LNCaP clone FGC (cell line): ENCODE measurements at regions not wholly inside any gene's neighbourhood (a gene's known extent, or its start where the extent isn't known, plus 50 kb on each side); places are given as distances from the start of the nearest gene placed in this dataset.
"Not testable (repeated sequence)": the region's sequence is repeated elsewhere in the genome, so short reads cannot be mapped to it uniquely, and the experiment has no call there.

Source experiments
- DNase-seq: peaks from one replicate; pipeline ENCODE4 v3.0.0-alpha.2; 2011; ENCODE audit warnings: low read depth
- H3K4me3 ChIP-seq: 2 replicates; pipeline ENCODE4 v1.5.1; 2011; ENCODE audit warnings: mild to moderate bottlenecking, low read depth, low read length, control low read depth
- TF ChIP-seq, protein P1 (sequence below): IDR thresholded peaks from 2 replicates; pipeline ENCODE4 v1.5.1; 2012; ENCODE audit warnings: mild to moderate bottlenecking; ENCODE audit not compliant: control insufficient read depth, insufficient read depth; ENCODE audit errors: extremely low read depth

DNA sequence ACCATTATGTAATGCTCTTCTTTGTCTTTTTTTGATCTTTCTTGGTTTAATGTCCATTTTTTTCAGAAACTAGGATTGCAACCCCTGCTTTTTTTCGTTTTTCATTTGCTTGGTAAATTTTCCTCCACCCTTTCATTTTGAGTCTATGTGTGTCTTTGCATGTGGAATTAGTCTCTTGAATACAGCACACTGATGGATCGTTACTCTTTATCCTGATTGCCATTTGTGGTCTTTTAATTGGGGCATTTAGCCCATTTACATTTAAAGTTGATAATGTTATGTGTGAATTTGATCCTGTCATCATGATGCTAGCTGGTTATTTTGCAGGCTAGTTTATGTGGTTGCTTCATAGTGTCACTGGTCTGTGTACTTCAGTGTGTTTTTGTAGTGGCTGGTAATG, 75.6 kb upstream of the ETV3 start:
- TF ChIP-seq, protein P1, sequence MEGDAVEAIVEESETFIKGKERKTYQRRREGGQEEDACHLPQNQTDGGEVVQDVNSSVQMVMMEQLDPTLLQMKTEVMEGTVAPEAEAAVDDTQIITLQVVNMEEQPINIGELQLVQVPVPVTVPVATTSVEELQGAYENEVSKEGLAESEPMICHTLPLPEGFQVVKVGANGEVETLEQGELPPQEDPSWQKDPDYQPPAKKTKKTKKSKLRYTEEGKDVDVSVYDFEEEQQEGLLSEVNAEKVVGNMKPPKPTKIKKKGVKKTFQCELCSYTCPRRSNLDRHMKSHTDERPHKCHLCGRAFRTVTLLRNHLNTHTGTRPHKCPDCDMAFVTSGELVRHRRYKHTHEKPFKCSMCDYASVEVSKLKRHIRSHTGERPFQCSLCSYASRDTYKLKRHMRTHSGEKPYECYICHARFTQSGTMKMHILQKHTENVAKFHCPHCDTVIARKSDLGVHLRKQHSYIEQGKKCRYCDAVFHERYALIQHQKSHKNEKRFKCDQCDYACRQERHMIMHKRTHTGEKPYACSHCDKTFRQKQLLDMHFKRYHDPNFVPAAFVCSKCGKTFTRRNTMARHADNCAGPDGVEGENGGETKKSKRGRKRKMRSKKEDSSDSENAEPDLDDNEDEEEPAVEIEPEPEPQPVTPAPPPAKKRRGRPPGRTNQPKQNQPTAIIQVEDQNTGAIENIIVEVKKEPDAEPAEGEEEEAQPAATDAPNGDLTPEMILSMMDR: no peak
- no peak overlapping the region for H3K4me3 ChIP-seq
- DNase-seq: no peak

DNA sequence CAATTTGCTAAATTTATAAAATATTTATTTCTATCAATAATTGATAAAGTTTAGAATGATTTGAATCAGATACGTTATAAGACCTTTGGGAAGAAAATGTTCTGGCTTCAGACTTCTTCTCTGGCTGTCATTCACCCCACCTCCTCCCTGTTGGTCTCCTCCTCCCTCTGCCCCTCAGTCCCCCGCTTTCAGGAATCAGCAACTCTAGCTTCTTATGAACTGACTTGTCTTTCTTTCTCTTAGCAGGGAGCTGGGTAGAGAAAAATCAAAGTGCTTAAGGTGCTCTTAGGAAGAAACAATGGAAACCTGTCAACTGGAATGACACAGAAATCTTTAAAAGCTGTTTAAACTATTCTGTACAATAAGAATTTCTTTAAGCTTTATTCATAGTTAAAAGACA, 71.3 kb upstream of the ETV3 start:
- TF ChIP-seq, protein P1: no peak
- no peak overlapping the region for H3K4me3 ChIP-seq
- DNase-seq: no peak

DNA sequence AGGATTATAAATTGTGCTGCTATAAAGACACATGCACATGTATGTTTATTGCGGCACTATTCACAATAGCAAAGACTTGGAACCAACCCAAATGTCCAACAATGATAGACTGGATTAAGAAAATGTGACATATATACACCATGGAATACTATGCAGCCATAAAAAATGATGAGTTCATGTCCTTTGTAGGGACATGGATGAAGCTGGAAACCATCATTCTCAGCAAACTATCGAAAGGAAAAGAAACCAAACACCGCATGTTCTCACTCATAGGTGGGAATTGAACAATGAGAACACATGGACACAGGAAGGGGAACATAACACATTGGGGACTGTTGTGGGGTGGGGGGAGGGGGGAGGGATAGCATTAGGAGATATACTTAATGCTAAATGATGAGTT, 67.8 kb upstream of the ETV3 start:
- not testable (repeated sequence) for DNase-seq, H3K4me3 ChIP-seq

DNA sequence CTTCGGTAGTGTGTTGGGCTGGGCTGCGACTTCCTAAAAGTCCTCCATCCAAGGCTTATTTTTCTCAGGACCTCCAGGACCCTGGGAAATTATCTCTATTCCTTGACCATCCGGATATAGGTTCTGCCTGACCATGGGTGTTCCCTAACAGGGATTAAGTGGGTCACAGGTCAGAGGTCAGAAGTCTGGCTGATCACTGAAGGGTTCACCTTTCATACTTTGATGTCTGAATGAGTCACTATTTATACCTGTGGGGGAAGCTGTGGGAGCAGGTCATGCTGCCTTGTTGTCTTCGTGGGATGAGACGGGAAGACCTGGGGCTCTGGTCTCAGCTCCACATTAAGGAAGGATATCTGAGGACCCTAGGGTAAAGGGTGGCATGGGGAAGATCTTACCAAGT, 65.0 kb upstream of the ETV3 start:
- no peak for DNase-seq
- TF ChIP-seq, protein P1: no peak
- no peak overlapping the region for H3K4me3 ChIP-seq

DNA sequence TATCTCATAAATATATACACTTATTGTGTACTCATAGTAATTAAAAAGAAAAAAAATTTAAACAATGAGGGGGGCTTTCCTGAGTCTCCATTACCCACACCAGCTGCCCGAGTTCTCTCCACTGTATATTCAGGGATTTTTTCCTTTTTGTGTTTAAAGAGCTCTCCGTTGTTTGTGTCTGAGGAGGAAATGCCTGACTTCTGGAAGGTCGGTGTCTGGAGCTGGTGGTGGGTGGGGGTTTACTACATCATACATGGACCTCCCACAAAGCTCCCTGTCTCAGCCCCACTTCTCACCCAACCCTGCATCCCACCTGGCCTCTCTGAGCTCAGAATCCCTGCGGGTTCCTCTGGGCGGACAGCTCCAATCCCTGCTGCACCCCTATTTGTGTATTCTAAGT, 64.1 kb upstream of the ETV3 start:
- no peak for DNase-seq
- TF ChIP-seq, protein P1: no peak
- H3K4me3 ChIP-seq: no peak overlapping the region

DNA sequence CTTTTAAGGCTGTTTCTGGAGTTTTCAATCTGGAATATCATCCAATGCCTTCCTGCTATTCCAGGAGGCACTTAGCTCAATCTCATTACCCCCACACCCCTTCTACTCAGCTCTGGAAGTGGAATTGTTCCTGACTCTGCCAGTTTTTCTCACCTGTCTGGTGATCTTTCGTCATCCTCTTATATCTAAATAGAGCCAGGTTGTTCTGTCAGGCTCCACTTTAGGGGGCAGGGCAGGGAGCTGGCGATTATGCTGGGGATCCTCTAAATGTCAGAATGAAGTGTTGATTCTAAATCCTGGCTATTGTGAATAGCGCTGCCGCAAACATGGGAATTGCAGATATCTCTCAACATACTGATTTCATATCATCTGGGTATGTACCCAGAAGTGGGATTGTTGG, 63.6 kb upstream of the ETV3 start:
- H3K4me3 ChIP-seq: no peak overlapping the region
- DNase-seq: no peak
- TF ChIP-seq, protein P1: no peak

DNA sequence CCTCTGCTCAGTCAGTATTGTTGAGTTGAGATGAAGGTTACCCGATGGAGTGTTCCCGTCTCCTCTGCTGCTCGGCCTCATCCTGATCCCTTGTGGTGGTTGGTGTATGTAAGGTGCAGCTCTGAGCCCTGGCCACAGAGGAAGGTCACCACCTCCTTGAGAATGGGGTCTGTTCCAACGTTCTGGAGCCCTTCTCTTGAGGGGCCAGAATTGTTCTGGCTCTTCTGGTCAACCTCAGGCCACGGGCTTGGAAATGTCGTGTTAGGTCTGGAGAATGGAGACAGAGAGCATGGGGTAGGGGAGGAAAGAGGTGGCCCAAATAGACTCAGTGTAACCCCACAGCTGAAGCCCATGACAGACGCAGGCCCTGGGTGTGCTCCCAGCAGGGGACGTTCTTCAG, 62.3 kb upstream of the ETV3 start:
- TF ChIP-seq, protein P1: no peak
- DNase-seq: no peak
- H3K4me3 ChIP-seq: no peak overlapping the region

DNA sequence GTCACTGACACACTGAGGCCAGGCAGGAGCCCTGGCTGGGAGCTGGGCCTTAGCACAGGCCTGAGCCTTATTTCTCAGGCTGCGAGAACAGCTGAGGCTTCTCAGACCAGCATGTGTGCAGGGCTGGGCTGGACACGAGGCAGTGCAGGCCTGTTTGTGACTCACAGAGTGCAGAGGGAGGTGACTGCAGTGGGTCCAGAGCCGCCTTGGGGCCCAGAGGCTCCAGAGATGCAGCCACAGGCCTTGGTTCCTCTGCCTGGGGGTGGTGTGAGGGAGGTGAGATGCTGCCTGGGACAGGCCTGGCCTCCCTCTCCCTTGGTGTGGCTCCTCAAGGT, 61.2 kb upstream of the ETV3 start:
- TF ChIP-seq, protein P1: no peak
- DNase-seq: no peak
- H3K4me3 ChIP-seq: no peak overlapping the region
